AG08396 (cell line): ENCODE measurements at regions not wholly inside any gene's neighbourhood (a gene's known extent, or its start where the extent isn't known, plus 50 kb on each side); places are given as distances from the start of the nearest gene placed in this dataset.
A peak's percentile ranks its signal among the peaks of the same experiment; 100 is the strongest.

Experiments
- DNase-seq: peaks from one replicate; pipeline ENCODE4 v3.0.0; 2012; ENCODE audit warnings: low spot score, mixed read lengths

DNA sequence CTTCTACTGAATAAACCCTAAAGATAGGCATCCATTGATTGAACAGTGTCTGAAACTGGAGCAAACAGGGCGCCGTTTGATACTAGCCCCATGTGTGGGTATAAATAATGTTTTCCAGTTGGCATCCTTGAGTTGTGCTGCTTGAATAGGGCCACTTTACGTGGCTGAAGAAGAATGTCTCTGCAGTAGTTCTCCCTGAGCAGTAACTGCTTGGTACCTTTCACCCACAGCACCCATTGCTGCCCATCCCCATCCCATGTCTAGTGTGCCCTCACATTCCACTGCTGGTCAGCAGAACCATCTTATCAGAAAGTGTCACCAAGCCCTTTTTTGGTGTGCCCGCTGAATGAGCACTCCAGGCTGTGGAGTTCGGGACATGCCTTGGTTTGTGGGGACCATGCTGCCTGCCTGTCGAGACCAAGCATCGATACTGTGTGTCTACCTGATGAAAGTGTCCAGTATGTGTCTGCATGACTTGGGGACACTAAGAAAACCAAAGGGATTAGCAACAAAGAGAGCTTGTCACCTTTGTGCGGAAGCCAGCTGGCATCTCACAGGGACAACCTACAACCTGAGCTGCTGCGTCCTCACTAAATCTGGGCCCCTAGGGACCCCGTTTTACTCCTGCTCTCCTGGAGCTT, 162.0 kb downstream of the TM9SF2 start:
- no peak for DNase-seq

GRCh38 chr13:99662678-99663077, 161.4 kb downstream of the TM9SF2 start:
- no peak for DNase-seq

DNA sequence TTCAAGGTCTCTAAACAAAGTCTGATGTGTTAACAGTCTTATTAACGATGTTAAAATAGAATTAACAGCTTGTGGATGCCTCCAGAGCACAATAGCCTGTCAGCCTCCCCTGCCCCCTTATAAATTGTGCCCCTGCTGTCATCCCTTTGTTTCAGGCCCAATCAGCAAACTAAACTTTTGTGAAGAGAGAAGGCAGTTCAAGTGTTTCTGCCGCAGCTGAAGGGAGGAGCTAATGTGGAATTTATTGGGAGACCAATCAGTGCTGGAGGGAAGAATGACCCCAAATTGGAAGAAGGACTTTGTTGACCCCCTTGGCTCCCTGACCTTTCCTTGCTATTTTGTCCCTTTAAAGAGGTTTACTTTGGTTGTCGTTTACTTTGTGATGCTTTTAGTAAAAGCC, 160.5 kb downstream of the TM9SF2 start:
- DNase-seq: no peak

DNA sequence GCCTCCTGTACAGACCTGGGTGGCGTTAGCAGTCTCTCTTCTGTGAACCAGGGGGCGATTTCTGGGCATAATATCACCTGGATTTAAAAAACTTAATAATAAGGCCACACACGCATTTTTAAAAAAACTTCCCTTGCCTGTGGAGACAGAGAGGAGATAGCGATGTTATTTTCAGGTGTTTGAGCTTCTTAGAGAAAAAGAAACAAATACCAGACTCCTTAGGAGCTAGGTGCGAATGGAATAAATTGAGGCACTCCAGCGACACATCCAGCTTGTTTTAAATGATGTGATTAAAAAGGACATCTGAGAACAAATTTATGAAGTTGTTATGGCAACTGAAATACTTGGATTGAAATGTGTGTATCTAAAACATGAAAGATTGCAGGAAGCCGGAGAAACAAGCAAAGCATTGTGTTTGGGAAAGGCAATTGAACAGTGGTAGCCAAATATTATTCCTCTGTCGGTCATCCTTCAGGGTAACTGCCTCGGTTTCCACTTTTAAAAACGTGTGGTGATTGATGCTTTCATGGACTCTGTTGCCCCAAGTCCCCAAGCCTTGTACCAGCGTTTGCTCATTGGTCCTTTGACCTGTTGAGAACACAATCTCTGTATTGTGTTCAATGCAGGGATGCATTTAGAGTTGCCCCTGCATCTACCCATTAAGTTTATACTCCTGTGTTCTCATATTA, 158.7 kb downstream of the TM9SF2 start:
- no peak for DNase-seq

DNA sequence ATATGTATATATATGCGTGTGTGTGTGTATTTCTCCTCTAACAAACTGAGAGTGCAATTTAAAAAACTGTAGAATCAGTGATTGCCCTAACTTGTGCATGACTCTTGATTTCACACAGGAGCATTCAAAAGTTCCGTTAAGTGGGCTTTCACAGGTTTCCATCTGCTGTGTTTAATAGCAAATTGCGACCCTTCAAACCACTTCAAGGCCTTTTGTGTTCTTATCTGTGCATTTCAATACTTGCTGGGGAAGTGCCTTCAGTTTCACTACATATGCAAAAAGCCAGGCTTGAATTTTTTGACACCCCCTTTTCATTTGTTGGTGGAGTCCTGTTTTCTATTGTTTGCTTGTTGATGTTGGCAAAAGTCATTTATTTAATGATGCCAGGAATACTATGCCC, 158.0 kb downstream of the TM9SF2 start:
- no peak for DNase-seq

- peak; percentile 44 for DNase-seq
These were observed 157.2 kb downstream of the TM9SF2 start for GRCh38 chr13:99658261-99658991.

DNA sequence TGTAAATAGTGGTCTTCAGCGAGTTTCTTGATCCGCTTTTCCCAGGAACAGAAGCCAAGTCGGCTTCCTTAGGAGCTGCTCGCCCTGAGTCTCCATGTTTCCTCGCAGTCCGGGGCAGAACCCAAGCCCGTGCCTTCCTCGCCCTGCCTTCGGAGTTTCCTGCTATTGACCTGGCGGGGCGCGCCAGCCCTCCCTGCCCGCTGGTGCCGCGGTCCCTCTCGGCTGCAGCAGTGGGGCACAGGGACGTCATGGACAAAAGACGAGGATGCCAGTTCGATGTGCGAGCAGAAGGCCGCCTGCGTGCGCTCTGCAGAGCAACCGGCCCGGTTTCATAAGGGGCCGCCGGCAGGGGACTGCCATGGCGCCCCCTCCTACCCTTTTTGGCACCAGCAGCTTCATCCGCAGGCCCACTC, 156.6 kb downstream of the TM9SF2 start:
- DNase-seq: peak; percentile 25

DNA sequence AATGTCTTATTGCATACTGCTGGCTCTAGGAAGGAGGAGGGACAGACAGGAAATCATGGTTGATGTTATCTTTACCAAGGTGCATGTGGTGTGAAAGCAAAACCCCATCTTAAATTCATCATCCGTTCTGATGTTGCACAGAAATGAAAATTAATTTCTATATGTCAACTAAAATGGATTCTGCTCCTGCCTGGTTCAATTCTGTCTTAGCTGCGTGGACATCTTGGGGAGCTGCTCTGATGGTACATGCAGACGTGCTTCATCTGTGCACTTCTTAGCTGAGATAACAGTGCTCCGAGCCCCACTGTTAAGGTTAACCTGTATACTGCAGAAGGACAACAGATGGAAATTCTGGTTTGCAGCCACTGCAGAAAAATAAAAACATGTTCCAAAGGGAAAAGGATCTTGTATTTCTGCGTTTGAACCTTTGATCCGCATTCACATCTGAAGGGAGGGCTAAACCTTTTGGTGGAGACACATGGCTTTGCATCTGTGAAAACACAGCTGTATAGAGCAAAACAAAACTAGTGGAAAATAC, 155.6 kb downstream of the TM9SF2 start:
- no peak for DNase-seq

DNA sequence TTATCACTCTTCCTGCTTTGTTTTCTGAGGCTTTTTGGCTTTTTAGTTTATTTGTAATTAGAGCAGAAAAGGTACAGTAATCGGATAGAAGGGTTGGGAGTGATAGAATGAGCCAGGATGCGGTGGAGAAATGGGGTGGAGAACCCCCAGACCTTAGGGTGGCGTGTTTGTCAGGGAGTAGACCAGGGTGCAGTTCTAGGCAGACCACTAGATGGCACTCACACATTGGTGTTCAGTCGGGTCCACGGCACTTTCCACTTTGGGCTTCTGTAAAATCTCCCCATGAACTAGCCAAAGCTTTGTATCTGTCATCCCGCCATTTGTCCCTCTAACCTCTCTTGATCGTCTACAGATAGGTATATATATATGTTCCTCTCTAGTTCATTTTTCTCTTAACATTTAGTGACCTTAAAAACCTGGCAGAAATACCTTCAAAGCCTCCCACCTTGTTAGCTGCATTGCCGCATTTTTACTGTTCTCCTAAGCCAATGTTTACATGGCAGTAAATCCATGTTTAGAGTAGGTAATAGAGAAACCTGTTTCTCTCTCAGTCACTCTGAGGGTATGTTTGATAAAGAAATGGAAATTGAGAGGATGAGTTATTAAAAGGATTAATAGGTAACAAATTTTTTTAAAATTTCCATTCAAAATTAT, 154.9 kb downstream of the TM9SF2 start:
- DNase-seq: peak; percentile 76

- no peak for DNase-seq
These were observed 154.2 kb downstream of the TM9SF2 start for GRCh38 chr13:99655351-99656091.

DNA sequence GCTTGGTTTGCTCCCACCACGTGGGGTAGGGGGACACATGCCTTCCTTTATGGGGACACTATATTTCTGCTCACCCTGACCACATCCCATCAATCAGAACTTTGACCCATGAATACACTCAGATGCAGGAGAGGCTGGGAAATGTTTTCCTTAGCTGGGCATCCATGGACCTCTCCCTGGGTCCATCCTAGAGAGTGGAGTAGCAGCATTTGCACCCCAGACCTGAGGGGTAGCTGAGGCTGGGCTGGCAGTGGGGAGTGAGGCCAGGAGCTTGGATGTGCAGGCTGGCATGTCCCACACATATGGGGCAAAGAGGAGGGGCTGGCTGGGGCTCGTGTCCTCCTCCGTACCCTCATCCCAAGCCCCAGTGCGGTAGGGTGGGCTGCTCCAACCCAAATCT, 152.8 kb downstream of the TM9SF2 start:
- no peak for DNase-seq

DNA sequence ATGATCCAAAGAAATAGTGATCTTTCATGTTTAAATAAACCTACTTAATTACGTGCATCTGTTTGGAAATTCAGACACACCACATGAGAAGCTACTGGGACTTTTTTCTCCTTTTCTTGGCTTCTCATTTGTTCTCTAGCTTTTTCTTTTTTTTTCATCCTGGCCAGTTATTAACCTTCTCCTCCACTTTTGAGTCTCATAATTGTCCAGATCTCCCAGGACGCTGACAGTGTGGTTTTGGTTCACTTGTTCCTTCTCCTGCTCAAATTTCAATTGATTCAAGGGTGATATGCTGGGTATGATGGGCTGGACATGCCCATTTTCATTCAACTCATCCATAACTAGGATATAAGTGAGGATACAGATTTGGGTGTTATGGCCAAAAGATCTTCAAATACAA, 152.3 kb downstream of the TM9SF2 start:
- DNase-seq: no peak

GRCh38 chr13:99652901-99653300, 151.6 kb downstream of the TM9SF2 start:
- DNase-seq: no peak

DNA sequence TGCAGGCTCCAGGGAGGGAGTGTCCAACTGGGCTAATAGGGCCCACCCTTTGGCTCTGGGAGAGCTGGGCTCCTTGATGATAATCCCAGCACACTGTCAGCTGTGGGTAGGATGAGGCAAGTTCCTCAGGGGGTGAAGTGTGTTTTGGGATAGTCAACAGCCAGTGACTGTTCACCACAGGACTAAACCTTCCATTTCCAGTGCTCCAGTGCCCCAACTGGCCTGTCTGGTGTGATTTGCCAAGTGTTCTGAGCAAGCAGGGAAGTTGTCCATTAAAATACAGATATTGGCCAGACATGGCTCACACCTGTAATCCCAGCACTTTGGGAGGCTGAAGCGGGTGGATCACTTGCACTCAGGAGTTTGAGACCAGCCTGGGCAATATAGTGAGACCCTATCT, 150.9 kb downstream of the TM9SF2 start:
- DNase-seq: no peak

- DNase-seq: no peak
These were observed 149.7 kb downstream of the TM9SF2 start for GRCh38 chr13:99651016-99651415.

DNA sequence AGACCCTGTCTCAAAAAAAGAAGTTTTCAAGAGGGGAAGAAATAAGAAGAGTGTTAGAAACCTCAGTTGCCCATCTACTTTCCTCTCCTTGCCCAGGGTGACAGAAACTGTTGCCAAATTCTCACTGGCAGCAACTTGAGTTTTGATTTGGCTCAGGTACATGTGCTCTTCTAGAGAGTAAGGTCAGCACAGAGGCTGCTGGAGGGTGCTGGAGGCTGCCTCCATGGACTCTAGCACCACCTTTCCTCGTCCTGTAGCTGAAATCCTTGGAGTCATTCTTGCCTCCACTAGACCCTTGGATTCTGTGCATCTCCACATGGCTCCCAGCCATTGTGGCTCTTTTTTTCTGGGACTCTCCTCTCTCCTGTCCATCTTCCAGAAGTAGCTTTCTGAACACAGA, 149.1 kb downstream of the TM9SF2 start:
- no peak for DNase-seq

DNA sequence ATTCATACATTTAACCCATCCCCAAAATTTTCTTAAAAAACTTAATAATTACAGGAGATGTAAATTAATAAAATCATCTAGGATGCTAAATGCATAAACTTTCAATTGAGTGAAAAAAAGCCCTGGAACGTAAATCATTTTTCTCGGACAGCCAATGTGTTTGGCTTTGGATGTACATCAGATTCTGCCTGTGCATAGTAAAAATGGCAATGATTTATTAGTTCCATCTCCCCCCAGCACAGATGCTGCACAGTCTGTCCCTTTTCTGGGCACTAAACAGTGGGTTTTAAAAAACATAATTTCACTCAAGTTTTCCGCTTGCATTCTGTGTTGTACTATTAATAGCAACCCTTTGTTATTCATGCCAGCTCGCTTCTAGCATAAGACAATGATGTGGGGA, 147.7 kb downstream of the TM9SF2 start:
- DNase-seq: no peak

GRCh38 chr13:99648066-99648665, 146.9 kb downstream of the TM9SF2 start:
- no peak for DNase-seq

GRCh38 chr13:99647596-99647985, 146.3 kb downstream of the TM9SF2 start:
- DNase-seq: no peak

DNA sequence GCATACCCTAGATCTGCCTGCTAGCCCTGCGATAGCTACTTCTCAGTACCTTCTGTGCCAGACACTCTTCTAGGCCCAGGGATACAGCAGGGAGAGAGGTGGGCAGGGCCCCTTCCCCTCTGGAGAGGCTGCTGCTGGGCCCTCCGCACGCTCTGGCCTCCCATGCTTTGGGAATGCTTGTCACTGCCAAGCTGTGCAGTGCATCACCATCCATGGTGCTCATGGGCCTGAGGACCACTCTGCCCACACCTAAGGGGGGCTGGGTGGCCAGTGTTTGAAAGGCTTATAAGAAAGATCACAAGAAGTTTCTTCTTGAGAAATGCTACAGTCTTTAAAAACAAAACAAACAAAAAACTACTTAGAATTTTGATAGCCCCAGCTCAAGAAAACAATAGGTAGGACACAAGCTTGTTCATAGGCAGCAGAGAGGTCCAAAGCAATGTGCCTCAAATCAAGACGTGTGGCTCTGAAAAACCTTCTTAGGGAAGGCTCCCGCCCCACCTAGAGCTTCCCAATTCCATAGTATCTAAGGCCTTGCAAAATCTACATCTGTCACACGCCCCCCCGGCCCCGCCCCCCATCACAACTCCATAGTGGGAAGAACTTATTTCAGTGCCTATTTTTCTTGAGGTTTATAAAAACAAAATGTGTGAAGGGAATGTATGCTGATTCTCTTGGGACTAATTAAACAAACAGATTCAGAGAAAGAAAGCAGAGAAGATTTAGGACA, 145.8 kb downstream of the TM9SF2 start:
- DNase-seq: no peak

GRCh38 chr13:99642841-99643240, 141.6 kb downstream of the TM9SF2 start:
- DNase-seq: no peak
